Tibial nerve (tissue), 3 donors: ENCODE measurements at regions not wholly inside any gene's neighbourhood (a gene's known extent, or its start where the extent isn't known, plus 50 kb on each side); places are given as distances from the start of the nearest gene placed in this dataset.

Experiments
- POLR2A ChIP-seq, 2 donors: fragments of 450-650 bp; IDR thresholded peaks; one replicate each; pipeline ENCODE4 v1.6.1; 2017; ENCODE audit warnings: antibody characterized with exemption in 2 of 2, mild to moderate bottlenecking in 2 of 2, moderate library complexity in 2 of 2
- TF ChIP-seq, protein P1 (sequence below), 5 experiments: fragments of 200-600 bp in 3 of 5; fragments of 450-650 bp in 2 of 5; sonication (generic) in 3 of 5; IDR thresholded peaks; one replicate each; pipeline ENCODE4 v1.5.1; 2016 to 2019; ENCODE audit warnings: antibody characterized with exemption in 5 of 5, mild to moderate bottlenecking in 3 of 5, moderate library complexity in 2 of 5

DNA sequence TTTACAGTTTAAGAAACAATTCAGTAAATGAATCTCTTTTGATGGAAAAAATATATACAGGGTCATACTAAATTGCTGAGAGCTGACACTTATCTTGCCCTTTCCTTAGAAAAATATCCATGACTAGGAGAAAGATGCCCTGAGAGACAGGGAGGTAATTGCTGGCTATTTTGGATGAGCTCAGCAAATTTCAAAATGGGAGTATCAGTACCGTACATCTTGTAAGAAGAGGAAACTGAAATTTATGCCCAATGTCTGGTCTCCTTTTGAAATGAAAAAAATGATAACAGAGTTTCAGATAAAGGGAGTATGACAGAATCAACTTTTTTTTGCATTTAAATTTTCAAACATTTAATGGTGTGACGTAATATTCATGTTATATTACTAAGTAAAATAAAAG, 415.8 kb upstream of the CDH10 start:
- TF ChIP-seq, protein P1, sequence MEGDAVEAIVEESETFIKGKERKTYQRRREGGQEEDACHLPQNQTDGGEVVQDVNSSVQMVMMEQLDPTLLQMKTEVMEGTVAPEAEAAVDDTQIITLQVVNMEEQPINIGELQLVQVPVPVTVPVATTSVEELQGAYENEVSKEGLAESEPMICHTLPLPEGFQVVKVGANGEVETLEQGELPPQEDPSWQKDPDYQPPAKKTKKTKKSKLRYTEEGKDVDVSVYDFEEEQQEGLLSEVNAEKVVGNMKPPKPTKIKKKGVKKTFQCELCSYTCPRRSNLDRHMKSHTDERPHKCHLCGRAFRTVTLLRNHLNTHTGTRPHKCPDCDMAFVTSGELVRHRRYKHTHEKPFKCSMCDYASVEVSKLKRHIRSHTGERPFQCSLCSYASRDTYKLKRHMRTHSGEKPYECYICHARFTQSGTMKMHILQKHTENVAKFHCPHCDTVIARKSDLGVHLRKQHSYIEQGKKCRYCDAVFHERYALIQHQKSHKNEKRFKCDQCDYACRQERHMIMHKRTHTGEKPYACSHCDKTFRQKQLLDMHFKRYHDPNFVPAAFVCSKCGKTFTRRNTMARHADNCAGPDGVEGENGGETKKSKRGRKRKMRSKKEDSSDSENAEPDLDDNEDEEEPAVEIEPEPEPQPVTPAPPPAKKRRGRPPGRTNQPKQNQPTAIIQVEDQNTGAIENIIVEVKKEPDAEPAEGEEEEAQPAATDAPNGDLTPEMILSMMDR (IDR thresholded peaks at IDR 0.05): no peak
- no peak for TF ChIP-seq POLR2A (IDR thresholded peaks at IDR 0.05)
